HG02759 (cell line): ENCODE measurements at regions not wholly inside any gene's neighbourhood (a gene's known extent, or its start where the extent isn't known, plus 50 kb on each side); places are given as distances from the start of the nearest gene placed in this dataset.
"Not testable (repeated sequence)": the region's sequence is repeated elsewhere in the genome, so short reads cannot be mapped to it uniquely, and the experiment has no call there.

ENCODE experiments used
- ATAC-seq: cut with Tn5 transposase; IDR thresholded peaks from one replicate; pipeline ENCODE4 v1.9.1; 2021; ENCODE audit warnings: mild to moderate bottlenecking, moderate library complexity; ENCODE audit not compliant: unreplicated experiment

DNA sequence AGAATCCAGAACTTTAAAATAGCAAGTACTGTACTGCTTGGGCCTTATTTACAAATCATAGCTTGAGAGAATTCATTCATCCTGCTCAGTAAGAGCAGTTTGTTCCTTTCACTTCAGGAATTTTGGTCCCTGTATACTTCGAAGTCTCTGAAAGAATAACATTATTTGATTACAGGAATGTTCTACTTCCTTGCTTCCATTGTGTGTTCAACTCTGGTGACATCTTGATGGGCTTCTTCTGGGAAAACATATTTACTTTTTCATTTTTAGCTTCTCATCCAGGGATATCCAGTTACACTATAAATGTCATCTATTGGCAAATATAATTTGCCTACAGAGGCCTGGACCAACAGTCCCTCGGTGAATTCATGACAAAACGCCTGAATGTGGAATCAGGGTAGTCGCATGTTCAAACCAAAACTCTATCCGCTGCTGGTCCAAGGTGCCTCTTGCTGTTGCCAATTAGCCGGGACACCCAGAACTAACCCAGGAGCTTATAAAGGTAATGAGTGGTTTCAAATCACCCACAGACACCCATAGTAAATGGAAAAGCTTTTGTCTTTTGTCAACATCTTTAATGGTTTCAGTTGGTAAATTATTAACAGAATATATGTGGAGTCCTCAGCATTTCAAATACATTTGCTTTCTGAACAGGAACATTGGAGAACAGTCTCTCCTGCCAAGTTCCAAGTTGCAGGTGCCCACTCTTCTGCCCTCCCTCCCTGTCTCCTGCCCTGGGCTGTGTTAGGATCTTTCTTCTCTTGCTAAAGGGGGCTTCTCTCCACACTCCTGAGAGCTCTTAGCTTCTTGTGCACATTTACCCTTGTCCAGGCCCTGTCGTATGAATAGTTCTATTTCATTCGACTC, 162.5 kb upstream of the CITED2 start:
- ATAC-seq, result no peak

DNA sequence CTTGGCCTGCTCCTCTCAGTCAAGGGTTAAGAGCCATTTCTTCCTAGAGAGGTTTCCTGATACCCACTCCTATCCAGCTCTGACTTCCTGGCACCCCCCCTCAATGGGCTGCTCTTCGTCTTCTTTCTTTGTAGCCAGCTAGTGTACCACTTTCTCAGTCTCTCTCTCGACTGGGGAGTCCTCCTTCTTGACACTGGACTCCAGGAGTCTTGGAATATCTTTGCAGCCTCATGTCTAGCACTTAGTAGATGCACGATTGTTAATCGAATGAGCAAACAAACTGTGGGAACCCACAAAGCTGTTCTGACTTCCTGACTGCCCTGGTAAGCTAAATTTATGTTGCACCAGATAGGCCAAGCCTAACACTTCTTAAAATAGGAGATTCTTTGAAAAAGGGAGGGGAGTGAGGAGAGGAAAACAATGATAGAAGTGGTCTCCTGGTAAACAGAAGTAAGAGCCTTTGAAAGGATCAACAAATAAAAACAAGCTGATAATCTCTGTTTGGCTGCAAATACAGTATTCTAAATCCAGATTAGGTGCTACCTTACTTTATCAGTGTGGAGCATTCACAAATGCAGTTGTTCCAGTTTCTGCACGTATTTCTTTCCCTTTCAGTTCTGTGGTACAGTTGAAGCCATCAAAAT, 160.1 kb upstream of the CITED2 start:
- ATAC-seq, result no peak

DNA sequence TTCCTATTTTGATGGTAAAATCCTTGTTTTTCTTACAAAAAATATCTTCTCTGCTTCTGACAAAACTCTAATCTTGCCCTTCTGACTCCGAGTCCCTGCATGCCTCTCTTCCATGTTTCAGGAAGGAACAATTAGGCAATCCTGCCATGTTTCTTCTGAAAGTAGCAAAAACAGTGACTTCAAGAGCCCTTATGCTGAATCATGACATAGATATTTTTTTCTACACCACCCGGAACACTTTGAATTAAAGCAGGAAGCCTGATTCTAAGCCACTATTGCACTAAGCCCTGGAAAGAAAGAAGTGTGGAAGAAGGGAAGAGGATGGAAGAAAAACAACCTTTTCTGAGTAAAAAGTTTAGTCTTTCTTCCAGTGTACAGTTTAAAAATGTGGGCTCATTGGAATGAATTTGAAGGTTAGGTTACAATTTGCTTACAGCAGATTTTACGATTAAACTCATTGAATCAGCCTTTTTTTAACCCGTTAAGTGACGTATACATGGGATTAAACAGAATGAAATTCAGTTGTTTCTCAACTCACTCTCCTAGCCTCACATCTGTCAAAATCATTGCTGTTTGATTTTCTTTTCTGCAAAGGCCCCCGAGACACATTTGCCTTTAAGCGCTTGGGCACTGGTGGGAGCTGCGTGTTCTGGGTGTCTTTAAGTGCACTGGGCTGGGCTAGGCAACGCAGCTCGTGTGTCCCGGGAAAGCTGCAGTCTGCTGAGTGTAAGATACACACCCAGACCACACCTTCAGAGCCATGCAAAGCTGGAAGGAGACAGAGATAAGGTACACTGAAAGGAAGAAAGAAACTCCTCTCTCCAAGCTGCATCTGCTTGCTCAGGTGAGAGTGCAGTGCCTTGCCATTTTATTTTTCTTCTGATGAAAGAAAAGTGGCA, 159.4 kb upstream of the CITED2 start:
- ATAC-seq, result no peak

DNA sequence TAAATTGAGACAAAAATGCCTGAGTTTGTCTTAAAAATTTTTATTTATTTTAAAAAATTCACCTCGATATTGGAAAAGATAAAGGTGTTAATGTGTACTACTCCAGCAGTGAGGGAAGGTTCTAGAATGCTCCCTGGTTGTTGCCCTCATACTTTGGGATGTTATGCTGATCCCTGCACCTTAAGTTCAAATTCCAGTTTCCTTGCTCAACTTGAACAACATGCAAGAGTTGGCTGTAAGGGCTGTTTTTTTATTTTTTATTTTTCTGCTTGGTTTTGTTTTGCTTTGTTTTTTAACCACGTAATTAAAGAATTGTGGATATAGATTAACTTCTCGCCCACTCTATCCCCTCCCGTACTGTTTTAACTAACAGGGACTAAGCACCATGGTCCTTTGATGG, 158.7 kb upstream of the CITED2 start:
- no peak for ATAC-seq

DNA sequence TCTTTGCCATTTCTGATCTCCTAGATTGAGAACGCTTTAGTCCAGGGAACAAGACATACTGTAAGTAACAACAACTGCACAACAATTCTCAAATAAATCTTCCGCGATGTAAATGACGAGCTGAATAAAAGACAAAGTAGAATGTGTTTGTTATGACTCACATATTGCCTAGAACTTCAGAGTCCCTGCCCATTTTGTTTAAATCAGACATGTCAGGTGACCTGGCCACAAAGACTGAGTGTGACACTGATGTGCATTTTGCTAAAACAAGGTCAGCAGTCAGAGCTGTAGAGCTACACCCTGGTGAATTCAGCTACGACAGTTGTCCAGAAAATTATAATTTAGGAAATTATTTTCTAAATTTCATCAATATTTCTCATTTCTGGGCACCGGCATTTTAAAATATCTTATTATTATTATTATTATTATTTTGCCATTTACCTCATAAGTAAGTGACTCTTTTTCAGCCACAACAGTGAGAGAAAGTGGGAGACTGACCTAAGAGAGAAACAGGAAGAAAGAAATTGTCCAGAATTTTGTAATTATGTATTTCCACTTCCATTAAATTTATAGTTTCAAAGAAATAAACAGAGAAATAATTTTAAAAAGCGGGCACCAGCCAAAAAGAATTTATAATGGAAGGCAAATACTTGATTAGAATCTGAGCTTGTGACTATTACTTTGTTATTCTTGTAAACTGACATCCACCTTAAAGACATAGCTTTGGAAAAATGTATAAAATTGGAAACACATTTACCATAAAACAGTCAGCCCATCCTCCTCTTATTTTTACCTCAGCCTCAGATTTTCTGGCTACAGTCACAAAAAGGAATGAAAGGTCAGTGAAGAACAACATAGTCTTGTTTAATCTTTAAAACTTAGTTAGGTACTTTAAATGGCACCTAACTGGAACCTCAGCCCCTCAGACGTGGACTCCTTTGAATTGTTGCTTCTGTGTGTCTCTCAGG, 157.0 kb upstream of the CITED2 start:
- ATAC-seq, result no peak

DNA sequence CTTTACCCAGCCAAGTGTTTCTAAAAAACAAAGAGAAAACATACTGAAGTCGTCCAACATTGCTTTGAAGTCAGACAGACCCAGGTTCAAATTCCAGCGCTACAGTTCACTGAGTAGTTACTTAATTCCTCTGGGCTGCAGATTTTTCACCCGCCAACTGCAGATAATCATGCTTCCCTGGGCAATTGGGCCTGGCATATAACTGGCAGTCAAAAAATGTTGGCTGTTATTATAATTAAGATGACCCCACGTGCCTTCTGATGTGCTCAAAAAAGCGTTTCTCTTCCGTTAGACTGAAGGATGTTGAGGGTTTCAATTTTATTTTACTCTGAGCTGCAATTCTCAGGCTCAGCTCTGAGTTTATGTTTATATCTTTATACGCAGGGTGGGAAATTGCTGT, 156.1 kb upstream of the CITED2 start:
- ATAC-seq, result no peak

DNA sequence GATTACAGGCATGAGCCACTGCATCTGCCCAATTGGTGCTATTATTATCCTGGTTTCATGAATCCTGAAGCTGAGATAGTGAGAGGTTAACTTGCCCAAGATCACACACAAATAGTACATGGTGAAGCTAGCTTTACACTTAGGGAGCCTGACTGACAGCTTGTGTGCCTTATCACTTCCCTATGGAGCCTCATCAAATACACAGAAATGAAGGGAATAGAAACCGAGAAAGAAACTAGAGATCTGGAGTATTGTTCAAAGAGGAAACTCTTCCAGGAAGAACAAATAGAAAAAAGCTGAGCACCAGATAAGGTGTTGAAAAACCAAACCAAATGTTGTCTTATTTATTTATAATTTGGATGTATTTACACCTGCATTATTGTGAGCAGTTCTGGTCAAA, 155.0 kb upstream of the CITED2 start:
- ATAC-seq, result no peak

DNA sequence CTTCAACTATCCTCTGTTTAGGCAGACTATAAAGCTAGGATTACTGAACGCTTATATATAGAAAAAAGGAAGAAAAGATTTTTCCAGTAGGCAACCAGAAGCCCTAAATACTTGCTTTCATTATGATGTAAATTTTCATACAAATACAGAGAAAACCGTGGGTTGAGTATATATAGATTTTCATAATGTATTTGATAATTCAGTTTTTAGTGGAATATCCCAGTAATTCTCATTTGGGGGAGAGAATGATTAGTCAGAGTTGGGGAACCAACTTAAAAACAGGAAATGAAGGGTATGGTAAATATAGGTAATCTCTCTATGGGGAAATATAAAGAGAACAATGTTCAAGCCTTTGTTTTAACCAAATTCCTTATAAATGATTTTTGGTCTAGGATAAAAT, 154.0 kb upstream of the CITED2 start:
- ATAC-seq, result no peak

DNA sequence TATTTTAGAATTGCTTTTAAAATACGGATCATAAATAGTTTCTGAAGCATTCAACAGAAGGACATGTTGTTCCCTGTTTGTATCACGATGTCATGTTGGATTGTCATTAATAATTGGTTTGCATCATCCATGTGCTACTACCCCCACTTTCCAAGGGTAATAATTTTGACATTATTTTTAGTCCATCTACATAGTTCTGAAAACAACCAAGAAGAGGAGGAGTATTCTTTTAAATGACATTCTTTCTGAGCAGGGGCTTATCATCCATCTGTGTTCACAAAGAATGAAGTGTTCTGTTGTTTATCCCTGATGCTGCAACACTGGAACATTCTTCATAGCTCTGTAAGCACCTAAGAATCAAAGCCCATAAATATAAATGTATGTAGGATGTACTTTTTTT, 151.0 kb upstream of the CITED2 start:
- no peak for ATAC-seq

DNA sequence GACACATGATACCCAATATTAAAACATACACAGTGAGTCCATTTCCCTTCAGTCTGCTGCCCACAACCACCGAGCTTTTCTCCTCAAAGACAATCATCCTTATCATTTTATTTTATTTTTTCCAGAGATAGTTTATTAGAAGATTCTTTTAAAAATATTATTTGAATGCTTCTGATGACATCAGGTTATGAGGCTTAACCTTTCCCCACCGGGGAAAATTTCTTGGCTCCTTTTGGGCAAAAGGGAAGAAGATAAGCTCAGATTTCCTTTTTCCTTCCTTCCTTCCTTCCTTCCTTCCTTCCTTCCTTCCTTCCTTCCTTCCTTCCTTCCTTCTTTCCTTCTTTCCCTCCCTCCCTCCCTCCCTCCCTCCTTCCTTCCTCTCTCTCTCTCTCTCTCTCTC, 149.5 kb upstream of the CITED2 start:
- ATAC-seq, result no peak

DNA sequence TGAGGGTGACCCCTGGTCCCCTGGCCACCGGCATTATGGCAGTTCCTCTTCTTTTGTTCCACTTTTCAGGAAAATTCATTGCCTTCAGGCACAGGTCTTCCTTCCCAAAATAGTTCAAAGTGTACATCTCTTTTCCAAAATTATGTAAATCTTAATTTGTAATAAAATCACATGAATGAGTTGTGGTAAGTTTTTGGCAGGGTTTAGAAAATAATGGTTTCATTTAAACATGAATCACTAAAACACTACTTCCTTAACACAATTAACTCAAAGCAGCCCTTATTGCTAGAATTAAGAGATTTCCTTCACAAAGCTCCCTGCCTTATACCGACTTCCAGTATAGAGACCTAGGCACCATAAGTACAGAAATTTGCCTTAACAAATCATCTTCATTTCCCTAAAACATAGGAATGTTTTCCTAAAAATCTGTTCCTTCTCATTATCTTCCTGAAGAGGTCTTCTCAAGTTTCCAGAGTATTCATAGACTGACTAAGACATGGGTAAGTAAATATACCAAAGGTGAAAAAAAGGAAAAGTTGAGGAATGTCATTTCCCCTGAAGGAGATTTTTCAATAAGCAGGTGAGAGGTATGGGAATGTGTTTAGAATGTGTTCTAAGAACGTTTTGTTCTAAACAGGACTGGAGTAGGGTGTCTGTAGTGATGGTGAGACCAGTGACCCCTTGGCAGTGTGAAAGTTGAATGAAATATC, 148.2 kb upstream of the CITED2 start:
- ATAC-seq, result no peak

DNA sequence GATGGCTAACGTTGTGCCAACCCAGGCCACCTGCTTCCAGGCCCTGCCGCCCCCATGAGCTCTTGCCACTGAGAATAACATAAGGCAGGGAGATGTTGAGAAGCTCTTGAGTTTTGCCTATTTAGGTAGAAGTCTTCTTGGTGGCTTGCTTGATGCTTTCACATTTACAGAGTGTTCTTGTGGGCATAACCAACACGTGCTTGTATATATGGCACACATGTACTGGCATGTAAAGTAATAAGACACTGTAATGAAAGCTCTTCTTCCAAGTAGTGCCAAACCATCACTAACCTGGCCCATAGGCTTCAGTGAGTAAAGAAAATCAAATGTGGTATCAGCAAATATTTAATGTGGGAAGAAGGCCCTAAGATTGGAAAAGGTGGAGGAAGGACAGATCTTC, 146.9 kb upstream of the CITED2 start:
- ATAC-seq, result no peak

DNA sequence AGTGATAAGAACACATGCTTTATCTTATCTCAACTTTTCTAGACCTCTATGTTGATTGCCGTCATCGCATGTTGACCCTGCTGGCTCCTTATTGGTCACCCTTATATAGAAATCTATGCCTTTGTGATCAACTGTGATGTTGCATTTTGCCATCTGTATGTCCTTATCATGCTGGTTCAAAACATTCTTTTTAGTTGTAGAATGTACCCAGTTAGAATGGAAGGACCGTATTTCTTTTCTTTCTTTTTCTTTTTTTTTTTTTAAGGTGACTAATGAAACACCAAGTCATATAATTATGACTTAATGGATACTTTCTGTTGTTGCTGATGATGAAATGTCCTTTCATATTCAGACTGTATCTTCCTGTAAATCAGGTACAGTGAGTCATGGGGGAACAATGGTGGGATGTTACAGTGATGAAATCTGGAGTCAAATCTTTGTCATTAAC, 145.9 kb upstream of the CITED2 start:
- no peak for ATAC-seq

DNA sequence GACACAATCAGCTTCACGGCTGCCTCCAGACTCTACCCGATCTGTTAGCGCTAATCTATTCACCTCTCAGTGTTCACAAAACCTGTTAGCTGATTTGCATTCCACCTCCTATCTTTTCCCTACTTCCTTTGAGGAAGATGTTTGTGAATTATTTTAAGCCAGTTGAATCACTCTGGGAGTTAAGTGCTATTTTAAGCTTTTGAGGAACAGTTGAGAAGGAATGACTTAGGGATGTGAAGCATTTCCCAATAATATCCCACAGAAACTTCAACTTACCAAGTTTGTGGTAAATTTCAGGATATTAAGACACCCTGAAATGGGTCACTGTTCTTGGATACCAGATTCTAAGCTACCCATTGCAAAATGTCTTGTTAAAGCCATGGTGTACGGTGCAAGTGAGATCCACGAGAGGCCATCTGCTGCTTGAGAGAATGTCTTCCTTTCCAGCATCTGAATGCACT, 145.2 kb upstream of the CITED2 start:
- no peak for ATAC-seq

DNA sequence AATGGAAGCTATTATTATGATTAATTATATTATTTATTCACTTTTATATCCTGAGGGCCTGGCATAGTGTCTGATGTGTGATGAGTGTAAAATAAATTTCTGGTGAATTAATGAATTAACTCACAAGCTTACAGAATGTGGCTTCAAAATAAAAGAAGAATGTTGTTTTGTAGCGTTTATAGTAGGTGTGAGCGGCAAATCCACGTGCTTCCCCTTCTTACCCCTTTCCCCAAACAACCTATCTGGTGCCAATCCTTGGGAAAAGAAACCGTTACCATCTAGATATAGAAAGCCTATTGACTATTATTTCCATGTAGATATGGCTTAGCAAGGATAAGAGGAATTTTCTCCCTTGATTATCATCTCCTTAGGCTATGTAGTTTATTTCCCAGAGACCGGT, 144.6 kb upstream of the CITED2 start:
- ATAC-seq, result no peak

DNA sequence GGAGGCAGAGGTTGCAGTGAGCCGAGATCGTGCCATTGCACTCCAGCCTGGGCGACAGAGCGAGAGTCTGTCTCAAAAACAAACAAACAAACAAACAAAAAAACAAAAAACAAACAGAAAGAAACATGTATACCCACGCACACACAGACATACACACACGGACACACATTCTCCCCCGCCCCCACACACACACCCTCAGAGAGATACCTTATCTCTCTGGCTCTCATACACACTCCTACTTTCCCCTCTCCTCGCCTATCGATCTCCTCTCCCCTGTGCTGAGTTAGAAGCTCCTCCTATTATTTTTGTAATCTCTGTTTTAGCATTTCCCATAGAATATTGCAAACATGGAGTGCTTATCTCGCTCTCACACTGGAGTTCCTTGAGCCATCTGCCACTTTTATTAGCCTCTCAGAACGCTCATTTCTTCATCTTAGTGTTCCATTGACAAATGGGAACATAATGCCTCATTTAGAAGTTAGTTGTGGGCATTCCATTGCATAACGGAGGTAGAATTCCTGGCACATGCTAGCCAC, 144.2 kb upstream of the CITED2 start:
- ATAC-seq, result no peak

DNA sequence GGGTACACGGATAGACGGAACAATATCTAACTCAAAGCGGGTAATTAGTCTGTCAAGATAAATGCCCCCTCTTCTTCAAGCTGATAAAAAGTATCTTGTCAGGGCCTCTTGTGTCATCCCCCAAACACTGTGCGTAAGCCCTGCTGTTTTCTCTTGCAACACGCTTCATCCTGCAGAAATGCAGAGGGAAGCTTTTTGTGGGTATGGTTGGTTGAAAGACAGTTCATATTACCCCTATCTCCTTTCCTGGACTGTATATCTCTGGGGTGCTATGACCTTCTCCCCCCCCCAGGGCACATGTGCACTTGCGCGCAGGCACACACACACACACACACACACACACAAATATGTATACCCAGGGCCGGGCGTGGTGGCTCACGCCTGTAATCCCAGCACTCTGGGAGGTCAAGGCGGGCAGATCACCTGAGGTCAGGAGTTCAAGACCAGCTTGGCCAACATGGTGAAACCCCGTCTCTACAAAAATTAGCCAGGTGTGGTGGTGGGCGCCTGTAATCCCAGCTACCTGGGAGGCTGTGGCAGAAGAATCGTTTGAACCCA, 143.6 kb upstream of the CITED2 start:
- ATAC-seq, result not testable (repeated sequence)

DNA sequence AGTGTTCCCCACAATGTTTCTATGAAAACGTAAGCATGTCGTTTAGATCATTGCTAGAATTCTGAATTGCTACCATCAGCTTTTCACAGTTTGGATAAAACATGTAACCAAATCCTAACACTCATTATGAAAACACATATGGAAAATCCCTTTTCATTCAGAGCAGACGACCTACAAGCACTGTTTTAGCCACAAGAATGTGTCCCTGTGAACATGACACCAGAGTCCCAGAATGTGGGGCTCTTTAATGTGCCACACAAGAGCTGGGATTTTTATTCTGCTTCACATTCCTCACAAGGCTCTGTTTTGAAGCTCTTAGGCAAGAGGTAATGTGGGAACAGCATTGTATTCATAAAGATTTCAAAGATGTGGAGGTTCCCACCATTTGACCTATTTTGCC, 141.1 kb upstream of the CITED2 start:
- ATAC-seq, result no peak

DNA sequence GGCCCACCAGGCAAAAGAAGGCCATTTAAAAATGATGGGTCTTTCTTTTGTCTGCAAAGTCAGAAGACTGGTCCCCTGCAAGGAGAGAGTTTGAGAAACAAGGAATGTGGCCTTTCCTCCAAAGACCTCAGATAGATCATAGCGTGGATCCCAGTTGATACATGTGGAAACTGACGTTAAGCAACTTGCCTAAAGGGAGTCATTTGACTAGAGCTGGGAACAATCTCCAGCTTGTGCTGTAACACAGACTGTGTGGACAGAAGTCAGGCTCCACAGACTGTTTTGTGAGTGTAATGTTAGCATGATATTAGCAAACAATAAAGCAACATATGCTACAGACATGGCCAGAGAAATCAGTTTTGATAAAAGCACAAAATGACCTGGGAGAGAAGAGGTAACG, 140.4 kb upstream of the CITED2 start:
- no peak for ATAC-seq
